ENCODE measurements at regions not wholly inside any gene's neighbourhood (a gene's known extent, or its start where the extent isn't known, plus 50 kb on each side); places are given as distances from the start of the nearest gene placed in this dataset.

GRCh38 chr2:128710729-128711128 is 392.1 kb upstream of the HS6ST1 start:
- no peak for DNase-seq
- no peak overlapping the region for H3K27ac ChIP-seq (replicated peaks)
- TF ChIP-seq CTCF (IDR thresholded peaks at IDR 0.05; ENCODE audit: borderline replicate concordance): no peak
- peaks cover 25% of the 10 kb centered on the region for H3K27me3 ChIP-seq (ENCODE audit: low read depth)
- H3K4me1 ChIP-seq: no peaks in the 10 kb centered on the region
- peaks cover 36% of the 10 kb centered on the region for H3K9me3 ChIP-seq (replicated peaks)
- H3K4me3 ChIP-seq: no peak overlapping the region
- intact Hi-C loops (cut with micrococcal nuclease): no loop called here
- no peaks in the 10 kb centered on the region for H3K36me3 ChIP-seq

- peaks cover 4% of the 10 kb centered on the region for H3K9me3 ChIP-seq (replicated peaks)
- no peak overlapping the region for H3K4me3 ChIP-seq
- H3K27ac ChIP-seq (replicated peaks): no peak overlapping the region
- intact Hi-C loops (cut with micrococcal nuclease): no loop called here
- DNase-seq: no peak
- no peaks in the 10 kb centered on the region for H3K36me3 ChIP-seq
- peaks cover 46% of the 10 kb centered on the region for H3K27me3 ChIP-seq (ENCODE audit: low read depth)
- no peak for TF ChIP-seq CTCF (IDR thresholded peaks at IDR 0.05; ENCODE audit: borderline replicate concordance)
- H3K4me1 ChIP-seq: no peaks in the 10 kb centered on the region
Measured at GRCh38 chr2:128714285-128714684, 395.6 kb upstream of the HS6ST1 start.

- no peak for DNase-seq
- TF ChIP-seq CTCF (IDR thresholded peaks at IDR 0.05; ENCODE audit: borderline replicate concordance): peak; percentile 28
Measured at GRCh38 chr2:128714851-128715312, 396.2 kb upstream of the HS6ST1 start.

GRCh38 chr2:128715360-128715759 is 396.7 kb upstream of the HS6ST1 start:
- intact Hi-C loops (cut with micrococcal nuclease): no loop called here
- TF ChIP-seq CTCF (IDR thresholded peaks at IDR 0.05; ENCODE audit: borderline replicate concordance): no peak
- Histone ChIP-seq H3K36me3 (no peaks in the 10 kb centered on the region), H3K9me3 (replicated peaks) (no peaks in the 10 kb centered on the region), H3K27ac (replicated peaks) (no peak overlapping the region), H3K4me3 (no peak overlapping the region), H3K27me3 (ENCODE audit: low read depth) (peaks cover 46% of the 10 kb centered on the region), H3K4me1 (no peaks in the 10 kb centered on the region)
- DNase-seq: no peak

More at GRCh38 chr2:128714851-128715312, 396.2 kb upstream of the HS6ST1 start:
- Histone ChIP-seq H3K9me3 (replicated peaks) (no peaks in the 10 kb centered on the region), H3K36me3 (no peaks in the 10 kb centered on the region), H3K27ac (replicated peaks) (no peak overlapping the region), H3K4me1 (no peaks in the 10 kb centered on the region), H3K27me3 (ENCODE audit: low read depth) (peaks cover 46% of the 10 kb centered on the region), H3K4me3 (no peak overlapping the region)
- intact Hi-C loops (cut with micrococcal nuclease): no loop called here

GRCh38 chr2:128716299-128716721 is 397.6 kb upstream of the HS6ST1 start:
- Histone ChIP-seq H3K27ac (replicated peaks) (no peak overlapping the region), H3K4me1 (no peaks in the 10 kb centered on the region), H3K9me3 (replicated peaks) (no peaks in the 10 kb centered on the region), H3K4me3 (no peak overlapping the region), H3K27me3 (ENCODE audit: low read depth) (peaks cover 46% of the 10 kb centered on the region), H3K36me3 (no peaks in the 10 kb centered on the region)
- DNase-seq: no peak
- intact Hi-C loops (cut with micrococcal nuclease): no loop called here
- no peak for TF ChIP-seq CTCF (IDR thresholded peaks at IDR 0.05; ENCODE audit: borderline replicate concordance)

Measured in left ventricle myocardium inferior (tissue), 1 donor.